GM12892 (cell line): ENCODE measurements at regions not wholly inside any gene's neighbourhood (a gene's known extent, or its start where the extent isn't known, plus 50 kb on each side); places are given as distances from the start of the nearest gene placed in this dataset.

Experiments
- POLR2A ChIP-seq: IDR thresholded peaks from 2 replicates; pipeline ENCODE4 v1.6.1; 2011; ENCODE audit warnings: low read depth, low read length, control low read depth
- TAF1 ChIP-seq: IDR thresholded peaks from 2 replicates; pipeline ENCODE4 v1.6.1; 2011; ENCODE audit warnings: low read depth, mild to moderate bottlenecking, control low read depth, low read length, borderline replicate concordance

DNA sequence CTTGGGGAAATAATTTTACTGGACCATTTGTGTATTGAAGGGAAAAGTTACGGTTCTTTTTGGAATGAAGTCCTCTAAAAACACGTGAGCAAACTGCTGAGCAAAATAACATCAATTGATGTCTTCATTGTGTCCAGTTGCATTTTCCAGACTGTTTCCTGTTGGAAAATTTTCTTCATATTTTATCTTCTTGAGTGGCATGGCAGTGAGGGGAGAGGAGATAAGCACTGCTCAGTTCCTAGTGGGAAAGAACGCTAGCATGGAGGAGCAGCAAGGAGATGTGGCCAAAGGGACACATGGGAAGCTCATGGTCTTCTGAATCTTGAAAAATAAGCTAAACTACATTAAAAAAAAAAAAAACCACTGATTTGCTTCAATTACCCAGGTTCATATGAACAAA, 776.0 kb downstream of the TFAP2A start:
- no peak for TF ChIP-seq POLR2A
- TF ChIP-seq TAF1, result no peak
